H9 (cell line): ENCODE measurements at regions not wholly inside any gene's neighbourhood (a gene's known extent, or its start where the extent isn't known, plus 50 kb on each side); places are given as distances from the start of the nearest gene placed in this dataset.

ENCODE experiments used
- DNase-seq: peaks from one replicate; pipeline ENCODE4 v3.0.0-alpha.2; 2017
- H2AFZ ChIP-seq: one replicate; pipeline ENCODE4 v1.6.1; 2013; ENCODE audit warnings: mild to moderate bottlenecking, low read length, control low read depth, moderate library complexity
- H2AK5ac ChIP-seq: 2 replicates; pipeline ENCODE4 v1.6.1; 2013; ENCODE audit warnings: low read length, control low read depth, mixed read lengths; ENCODE audit not compliant: insufficient read length
- H2BK120ac ChIP-seq: one replicate; pipeline ENCODE4 v1.6.1; 2013; ENCODE audit warnings: low read depth, mild to moderate bottlenecking, low read length, control low read depth, inconsistent platforms; ENCODE audit not compliant: poor library complexity, severe bottlenecking
- H2BK12ac ChIP-seq: 2 replicates; pipeline ENCODE4 v1.6.1; 2013; ENCODE audit warnings: low read length, control low read depth, mixed read lengths, low read depth; ENCODE audit not compliant: insufficient read length
- H2BK15ac ChIP-seq: 2 replicates; pipeline ENCODE4 v1.6.1; 2013; ENCODE audit warnings: low read depth, low read length, control low read depth
- H2BK20ac ChIP-seq: one replicate; pipeline ENCODE4 v1.6.1; 2013; ENCODE audit warnings: low read depth, mild to moderate bottlenecking, low read length, control low read depth, inconsistent platforms; ENCODE audit not compliant: poor library complexity, severe bottlenecking
- H2BK5ac ChIP-seq: 2 replicates; pipeline ENCODE4 v1.6.1; 2013; ENCODE audit warnings: low read length, control low read depth, mixed read lengths; ENCODE audit not compliant: insufficient read length
- H3K14ac ChIP-seq: 2 replicates; pipeline ENCODE4 v1.6.1; 2013; ENCODE audit warnings: low read length, control low read depth; ENCODE audit not compliant: insufficient read depth
- H3K18ac ChIP-seq: 2 replicates; pipeline ENCODE4 v1.6.1; 2013; ENCODE audit warnings: low read depth, mild to moderate bottlenecking, mixed read lengths, low read length, control low read depth; ENCODE audit not compliant: insufficient read length
- H3K23ac ChIP-seq: 2 replicates; pipeline ENCODE4 v1.6.1; 2013; ENCODE audit warnings: low read length, control low read depth, mixed read lengths, low read depth; ENCODE audit not compliant: insufficient read length
- H3K23me2 ChIP-seq: 2 replicates; pipeline ENCODE4 v1.6.1; 2013; ENCODE audit warnings: low read depth, mild to moderate bottlenecking, mixed read lengths, low read length, control low read depth; ENCODE audit not compliant: insufficient read length, poor library complexity, severe bottlenecking
- H3K27ac ChIP-seq: 2 replicates; pipeline ENCODE4 v1.5.1; 2013; ENCODE audit warnings: low read length, control low read depth, mixed read lengths, low read depth; ENCODE audit not compliant: insufficient read length
- H3K27me3 ChIP-seq: 2 replicates; pipeline ENCODE4 v1.6.1; 2013; ENCODE audit warnings: low read length, control low read depth, inconsistent platforms; ENCODE audit not compliant: insufficient read depth
- H3K4ac ChIP-seq: 2 replicates; pipeline ENCODE4 v1.6.1; 2013; ENCODE audit warnings: low read depth, mild to moderate bottlenecking, control low read depth, inconsistent platforms, low read length, moderate library complexity
- H3K4me1 ChIP-seq: 2 replicates; pipeline ENCODE4 v1.6.1; 2013; ENCODE audit warnings: low read length, control low read depth, inconsistent platforms; ENCODE audit not compliant: insufficient read depth
- H3K4me2 ChIP-seq: 2 replicates; pipeline ENCODE4 v1.6.1; 2013; ENCODE audit warnings: low read length, control low read depth, mixed read lengths; ENCODE audit not compliant: insufficient read length, insufficient read depth
- H3K56ac ChIP-seq: 2 replicates; pipeline ENCODE4 v1.6.1; 2013; ENCODE audit warnings: low read depth, mild to moderate bottlenecking, mixed read lengths, low read length, control low read depth; ENCODE audit not compliant: insufficient read length
- H3K79me1 ChIP-seq: 2 replicates; pipeline ENCODE4 v1.6.1; 2013; ENCODE audit warnings: low read depth, mild to moderate bottlenecking, moderate library complexity, low read length, control low read depth, inconsistent platforms; ENCODE audit not compliant: insufficient read depth, poor library complexity, severe bottlenecking
- H3K79me2 ChIP-seq: 2 replicates; pipeline ENCODE4 v1.6.1; 2013; ENCODE audit warnings: low read length, control low read depth, inconsistent platforms; ENCODE audit not compliant: insufficient read depth
- H3K9ac ChIP-seq: 2 replicates; pipeline ENCODE4 v1.6.1; 2013; ENCODE audit warnings: low read length, control low read depth, mixed read lengths; ENCODE audit not compliant: insufficient read length; ENCODE audit errors: extremely low read depth
- H3K9me3 ChIP-seq: one replicate; pipeline ENCODE4 v1.6.1; 2013; ENCODE audit warnings: low read depth, low read length, inconsistent platforms; ENCODE audit not compliant: control insufficient read depth
- H3T11ph ChIP-seq: one replicate; pipeline ENCODE4 v1.6.1; 2013; ENCODE audit warnings: mild to moderate bottlenecking, low read length, control low read depth, inconsistent platforms
- H4K20me1 ChIP-seq: one replicate; pipeline ENCODE4 v1.6.1; 2013; ENCODE audit not compliant: control insufficient read depth, insufficient read length, insufficient read depth
- H4K5ac ChIP-seq: 2 replicates; pipeline ENCODE4 v1.6.1; 2013; ENCODE audit warnings: low read depth, mild to moderate bottlenecking, mixed read lengths, low read length, control low read depth; ENCODE audit not compliant: insufficient read length
- H4K8ac ChIP-seq: replicated peaks from 2 replicates; pipeline ENCODE4 v1.6.1; 2013; ENCODE audit warnings: low read length, control low read depth, mixed read lengths, low read depth; ENCODE audit not compliant: insufficient read length
- H4K91ac ChIP-seq: 2 replicates; pipeline ENCODE4 v1.6.1; 2013; ENCODE audit warnings: low read depth, mild to moderate bottlenecking, moderate library complexity, mixed read lengths, low read length, control low read depth; ENCODE audit not compliant: insufficient read length
- H3K27ac Mint-ChIP-seq, 3 experiments: 2 replicates in 2 of 3; 3 replicates in 1 of 3; pipeline ENCODE4 v1.8.0; 2020 to 2021; ENCODE audit warnings: mixed read lengths in 3 of 3, mild to moderate bottlenecking in 1 of 3, moderate library complexity in 1 of 3
- H3K27me3 Mint-ChIP-seq: 2 replicates; pipeline ENCODE4 v1.8.0; 2021; ENCODE audit warnings: low read depth, mild to moderate bottlenecking, moderate library complexity, mixed read lengths
- H3K36me3 Mint-ChIP-seq, 3 experiments: 2 replicates in 2 of 3; 3 replicates in 1 of 3; pipeline ENCODE4 v1.8.0; 2020 to 2021; ENCODE audit warnings: low read depth in 3 of 3, mixed read lengths in 3 of 3; ENCODE audit not compliant: insufficient read depth in 1 of 3
- H3K4me1 Mint-ChIP-seq, 2 experiments: 2 replicates each; pipeline ENCODE4 v1.8.0; 2020; ENCODE audit warnings: mixed read lengths in 2 of 2
- H3K4me3 Mint-ChIP-seq, 2 experiments: 2 replicates in 1 of 2; 3 replicates in 1 of 2; pipeline ENCODE4 v1.8.0; 2020 to 2021; ENCODE audit warnings: mild to moderate bottlenecking in 2 of 2, mixed read lengths in 2 of 2, moderate library complexity in 1 of 2
- H3K9me3 Mint-ChIP-seq, 2 experiments: 2 replicates in 1 of 2; 3 replicates in 1 of 2; pipeline ENCODE4 v1.8.0; 2020; ENCODE audit warnings: mild to moderate bottlenecking in 2 of 2, mixed read lengths in 2 of 2, moderate library complexity in 1 of 2
- CTCF ChIP-seq: fragments of 200-600 bp; sonication (generic); conservative IDR thresholded peaks from 3 replicates; pipeline ENCODE4 v1.8.0; 2021; ENCODE audit warnings: antibody characterized with exemption, mild to moderate bottlenecking
- WGBS: extraction: QIAGEN DNeasy Blood & Tissue Kit; methylation state at CpG from one replicate; pipeline ENCODE4 v1.1.7; 2013; ENCODE audit warnings: missing lambda C conversion rate, low lambda C conversion rate, mixed read lengths; ENCODE audit not compliant: insufficient read length; ENCODE audit errors: extremely low coverage; 5-methylcytosine and 5-hydroxymethylcytosine counted together

GRCh38 chr4:66568431-66568830 is 898.1 kb upstream of the EPHA5 start:
- Histone ChIP-seq H3K79me1 (no peaks in the 10 kb centered on the region), H3K79me2 (no peaks in the 10 kb centered on the region), H3K9ac (no peak overlapping the region), H3K9me3 (no peaks in the 10 kb centered on the region), H2AK5ac (no peak overlapping the region), H3T11ph (no peak overlapping the region), H4K5ac (no peak overlapping the region), H3K4me1 (no peaks in the 10 kb centered on the region), H2BK15ac (no peak overlapping the region), H4K8ac (no peak overlapping the region), H3K4me2 (no peak overlapping the region), H2AFZ (no peak overlapping the region), H3K4ac (no peak overlapping the region), H2BK20ac (no peak overlapping the region), H2BK12ac (no peak overlapping the region), H3K23me2 (no peaks in the 10 kb centered on the region), H4K91ac (no peak overlapping the region), H3K23ac (no peak overlapping the region), H2BK120ac (no peak overlapping the region), H3K56ac (no peak overlapping the region), H3K18ac (no peak overlapping the region), H2BK5ac (no peak overlapping the region), H3K14ac (no peak overlapping the region), H3K27ac (no peak overlapping the region), H3K27me3 (no peaks in the 10 kb centered on the region), H4K20me1 (no peaks in the 10 kb centered on the region)
- no peaks in the 10 kb centered on the region for H3K27me3 Mint-ChIP-seq
- H3K4me1 Mint-ChIP-seq, result no peaks in the 10 kb centered on the region
- no peaks in the 10 kb centered on the region for H3K9me3 Mint-ChIP-seq
- no peak for TF ChIP-seq CTCF
- no peaks in the 10 kb centered on the region for H3K36me3 Mint-ChIP-seq
- H3K4me3 Mint-ChIP-seq, result no peak overlapping the region
- H3K27ac Mint-ChIP-seq, result no peak overlapping the region
- no CpG with 5 or more reads among the region's 3 CpGs for WGBS
- DNase-seq, result no peak
